Kidney (tissue), 13 donors: ENCODE measurements at regions not wholly inside any gene's neighbourhood (a gene's known extent, or its start where the extent isn't known, plus 50 kb on each side); places are given as distances from the start of the nearest gene placed in this dataset.

Source experiments
- DNase-seq, 5 donors: peaks; one replicate each; pipeline ENCODE4 v3.0.0-alpha.2; 2013 to 2020
- FAIRE-seq: peaks from 2 replicates; lab custom pipeline; 2012; peaks lifted over from hg19 to GRCh38; lab: Jason Lieb, UNC
- H3K27ac ChIP-seq, 2 donors: one replicate each; pipeline ENCODE4 v1.7.0; 2013; ENCODE audit warnings: low read depth in 2 of 2, low read length in 2 of 2, inconsistent platforms in 1 of 2
- H3K27me3 ChIP-seq: one replicate; pipeline ENCODE4 v1.7.1; 2013; ENCODE audit warnings: low read length, inconsistent platforms; ENCODE audit not compliant: control insufficient read depth, insufficient read depth
- H3K36me3 ChIP-seq, 3 donors: one replicate each; pipeline versions ENCODE4 v1.7.0 to v1.7.1; 2013; ENCODE audit warnings: low read length in 3 of 3, control low read depth in 1 of 3, inconsistent platforms in 1 of 3; ENCODE audit not compliant: insufficient read depth in 3 of 3, control insufficient read depth in 2 of 3
- H3K4me1 ChIP-seq, 3 donors: one replicate each; pipeline versions ENCODE4 v1.7.0 to v1.7.1; 2013; ENCODE audit warnings: low read length in 3 of 3, inconsistent platforms in 1 of 3, low read depth in 1 of 3; ENCODE audit not compliant: control insufficient read depth in 2 of 3, insufficient read depth in 2 of 3
- H3K4me3 ChIP-seq, 3 donors: one replicate each; pipeline versions ENCODE4 v1.7.0 to v1.8.1; 2013; ENCODE audit warnings: low read length in 3 of 3, control low read depth in 1 of 3, inconsistent platforms in 1 of 3
- H3K9ac ChIP-seq, 3 donors: one replicate each; pipeline versions ENCODE4 v1.7.0 to v1.7.1; 2013; ENCODE audit warnings: low read length in 3 of 3, control low read depth in 1 of 3, inconsistent platforms in 1 of 3
- H3K9me3 ChIP-seq, 3 donors: one replicate each; pipeline versions ENCODE4 v1.7.0 to v1.7.1; 2013; ENCODE audit warnings: low read length in 3 of 3, control low read depth in 1 of 3, inconsistent platforms in 1 of 3; ENCODE audit not compliant: control insufficient read depth in 2 of 3, insufficient read depth in 1 of 3
- intact Hi-C: fragments of 100-400 bp; cut with DNase I; formaldehyde crosslinking; loops from one replicate; pipeline ENCODE4 v1.11.1; 2022
- TF ChIP-seq, protein P1 (sequence below): IDR thresholded peaks from 3 replicates; pipeline ENCODE4 v1.5.1; 2012; ENCODE audit warnings: mild to moderate bottlenecking, moderate library complexity, borderline replicate concordance; ENCODE audit not compliant: insufficient read depth; ENCODE audit errors: extremely low read depth
- donor health status: control.
- donor health status: control.
- donor health status: control.
- donor health status: control.
- donor health status: control.
- donor health status: DM: yes; HTN: yes; CAD: no.
- donor health status: Normal renal cell carcinoma (clear cell type).

DNA sequence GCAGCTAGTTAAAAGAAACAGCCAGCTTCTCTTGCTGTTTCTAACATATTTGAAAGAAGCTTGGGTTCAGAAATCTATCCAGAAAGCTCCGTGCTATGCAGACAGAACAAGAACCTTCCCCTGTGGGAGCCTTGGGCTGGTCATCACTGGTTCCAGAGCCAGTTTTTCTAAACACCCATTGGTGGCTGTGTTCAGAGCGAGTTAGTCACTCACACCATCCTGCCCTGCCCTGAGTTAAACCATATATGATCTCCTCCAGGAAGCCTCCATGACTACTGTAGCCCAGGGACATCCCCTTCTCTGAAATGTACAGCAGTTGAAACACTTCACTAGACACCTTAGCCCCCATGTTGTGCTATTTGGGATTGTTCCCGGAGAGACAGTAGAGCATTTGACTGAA, 200.8 kb upstream of the SGCG start:
- intact Hi-C loops, result no loop called here
- no peak for DNase-seq

DNA sequence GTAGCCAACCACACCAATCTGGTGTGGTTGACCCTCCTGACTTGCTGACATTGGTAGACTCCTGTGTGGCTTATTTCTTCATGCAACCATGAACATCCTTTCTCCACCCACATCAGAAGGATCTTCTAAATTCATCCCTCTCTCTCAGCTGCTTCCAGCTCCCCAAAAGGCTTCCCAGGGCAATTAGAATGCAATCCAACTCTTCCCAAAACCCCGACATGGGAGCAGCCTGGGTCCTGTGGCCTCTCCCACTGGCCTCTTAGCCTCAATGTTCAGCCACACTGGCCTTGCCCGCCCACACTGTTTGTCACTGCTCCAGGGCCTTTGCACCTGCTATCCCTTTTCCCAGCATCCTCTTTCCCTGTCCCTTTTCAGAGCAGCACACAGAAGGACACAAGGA, 199.8 kb upstream of the SGCG start:
- Histone ChIP-seq H3K9me3 (peaks cover 0 to 13% (median 4%) of the 10 kb centered on the region in 3 donors), H3K36me3 (no peaks in the 10 kb centered on the region), H3K27me3 (no peaks in the 10 kb centered on the region), H3K27ac (no peak overlapping the region), H3K4me1 (no peaks in the 10 kb centered on the region), H3K9ac (no peak overlapping the region), H3K4me3 (no peak overlapping the region)
- intact Hi-C loops, result no loop called here
- TF ChIP-seq, protein P1, sequence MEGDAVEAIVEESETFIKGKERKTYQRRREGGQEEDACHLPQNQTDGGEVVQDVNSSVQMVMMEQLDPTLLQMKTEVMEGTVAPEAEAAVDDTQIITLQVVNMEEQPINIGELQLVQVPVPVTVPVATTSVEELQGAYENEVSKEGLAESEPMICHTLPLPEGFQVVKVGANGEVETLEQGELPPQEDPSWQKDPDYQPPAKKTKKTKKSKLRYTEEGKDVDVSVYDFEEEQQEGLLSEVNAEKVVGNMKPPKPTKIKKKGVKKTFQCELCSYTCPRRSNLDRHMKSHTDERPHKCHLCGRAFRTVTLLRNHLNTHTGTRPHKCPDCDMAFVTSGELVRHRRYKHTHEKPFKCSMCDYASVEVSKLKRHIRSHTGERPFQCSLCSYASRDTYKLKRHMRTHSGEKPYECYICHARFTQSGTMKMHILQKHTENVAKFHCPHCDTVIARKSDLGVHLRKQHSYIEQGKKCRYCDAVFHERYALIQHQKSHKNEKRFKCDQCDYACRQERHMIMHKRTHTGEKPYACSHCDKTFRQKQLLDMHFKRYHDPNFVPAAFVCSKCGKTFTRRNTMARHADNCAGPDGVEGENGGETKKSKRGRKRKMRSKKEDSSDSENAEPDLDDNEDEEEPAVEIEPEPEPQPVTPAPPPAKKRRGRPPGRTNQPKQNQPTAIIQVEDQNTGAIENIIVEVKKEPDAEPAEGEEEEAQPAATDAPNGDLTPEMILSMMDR, result no peak
- no peak for FAIRE-seq
- no peak for DNase-seq

More for the DNA sequence above, 200.8 kb upstream of the SGCG start:
- Histone ChIP-seq H3K9me3 (peaks cover 0 to 13% (median 4%) of the 10 kb centered on the region in 3 donors), H3K36me3 (no peaks in the 10 kb centered on the region), H3K27me3 (no peaks in the 10 kb centered on the region), H3K4me1 (no peaks in the 10 kb centered on the region), H3K9ac (no peak overlapping the region), H3K27ac (no peak overlapping the region), H3K4me3 (no peak overlapping the region)
- TF ChIP-seq, protein P1, result no peak
- no peak for FAIRE-seq

DNA sequence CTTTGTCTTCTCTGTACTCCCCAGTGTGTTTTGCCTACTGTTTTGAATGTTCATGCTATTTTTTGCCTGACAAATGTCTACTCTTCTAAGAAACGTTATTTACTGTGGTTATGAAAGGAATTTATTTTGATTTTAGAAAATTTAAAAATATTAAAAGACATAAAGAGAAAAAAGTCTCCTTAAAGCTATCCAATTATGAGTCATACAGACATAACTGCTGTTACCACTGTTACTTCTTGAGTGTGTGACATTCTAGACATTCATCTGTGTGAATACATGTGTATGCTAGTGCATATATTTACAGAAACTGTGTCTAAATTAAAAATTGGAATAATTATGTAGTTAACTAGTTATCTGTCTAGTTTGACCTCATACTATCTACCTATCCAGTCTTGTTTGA, 187.6 kb upstream of the SGCG start:
- no peaks in the 10 kb centered on the region for H3K27me3 ChIP-seq
- no peaks in the 10 kb centered on the region for H3K36me3 ChIP-seq
- DNase-seq (no peak), FAIRE-seq (no peak)
- no peak overlapping the region for H3K27ac ChIP-seq
- no peaks in the 10 kb centered on the region for H3K4me1 ChIP-seq
- intact Hi-C loops, result no loop called here
- H3K9me3 ChIP-seq, result no peaks in the 10 kb centered on the region
- no peak overlapping the region for H3K9ac ChIP-seq
- no peak overlapping the region for H3K4me3 ChIP-seq
- TF ChIP-seq, protein P1, result no peak

DNA sequence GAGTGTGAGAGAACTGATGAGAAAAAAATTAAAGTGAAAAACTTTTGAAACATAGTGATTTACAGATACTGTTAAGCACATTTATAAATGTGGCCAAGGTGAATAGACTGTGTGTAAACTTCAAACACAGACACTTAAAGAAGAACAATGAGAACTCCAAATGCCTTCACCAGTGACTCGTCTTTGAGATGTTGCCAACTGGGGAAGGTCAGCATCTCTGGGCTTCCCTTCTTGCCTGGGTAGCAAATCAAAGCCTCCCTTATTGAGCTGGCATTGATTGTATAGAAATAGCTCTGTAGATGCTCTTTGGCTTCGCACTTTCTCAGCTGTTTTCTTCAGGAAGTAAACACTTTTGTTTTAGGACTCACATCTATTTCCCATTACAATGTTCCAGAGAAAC, 177.3 kb upstream of the SGCG start:
- DNase-seq (no peak), FAIRE-seq (no peak)
- Histone ChIP-seq H3K36me3 (no peaks in the 10 kb centered on the region), H3K27me3 (no peaks in the 10 kb centered on the region), H3K4me3 (no peak overlapping the region), H3K9me3 (peaks cover 0 to 8% (median 0%) of the 10 kb centered on the region in 3 donors), H3K27ac (no peak overlapping the region), H3K4me1 (no peaks in the 10 kb centered on the region), H3K9ac (no peak overlapping the region)
- intact Hi-C loops, result no loop called here
- TF ChIP-seq, protein P1, result no peak
